ENCODE measurements at regions not wholly inside any gene's neighbourhood (a gene's known extent, or its start where the extent isn't known, plus 50 kb on each side); places are given as distances from the start of the nearest gene placed in this dataset.

- no peak overlapping the region for H3K4me2 ChIP-seq (ENCODE audit: control insufficient read depth, extremely low read depth, insufficient read depth, low read depth, low read length)
- H3K9me3 ChIP-seq (ENCODE audit: control insufficient read depth, low read depth, low read length), result no peaks in the 10 kb centered on the region
- no peak for FAIRE-seq
- no peaks in the 10 kb centered on the region for H3K79me2 ChIP-seq (ENCODE audit: control insufficient read depth, insufficient read depth, low read length)
- DNase-seq (ENCODE audit: low read depth, low spot score), result no peak
- H4K20me1 ChIP-seq (ENCODE audit: control insufficient read depth, extremely low read depth, insufficient read depth, low read length), result no peaks in the 10 kb centered on the region
- H3K9ac ChIP-seq (ENCODE audit: control insufficient read depth, extremely low read depth, insufficient read depth, low read length), result no peak overlapping the region
- H3K4me1 ChIP-seq (ENCODE audit: control insufficient read depth, extremely low read depth, insufficient read depth, low read length), result no peaks in the 10 kb centered on the region
- H3K36me3 ChIP-seq (ENCODE audit: control insufficient read depth in 2 of 2, extremely low read depth in 1 of 2, insufficient read depth in 2 of 2, low read length in 2 of 2), result no peaks in the 10 kb centered on the region
- no peak overlapping the region for H2AFZ ChIP-seq (ENCODE audit: control insufficient read depth, low read length)
- H3K4me3 ChIP-seq (ENCODE audit: control insufficient read depth in 2 of 3, extremely low read depth in 1 of 3, insufficient read depth in 2 of 3, low read depth in 1 of 3, low read length in 3 of 3), result no peak overlapping the region
- H3K9me1 ChIP-seq (ENCODE audit: control insufficient read depth, extremely low read depth, insufficient read depth, low read length), result no peaks in the 10 kb centered on the region
- dilution Hi-C loops (cut with MboI; ENCODE audit: extremely low pct_ligation_motif_present, low sequenced_read_pairs), result no loop called here
- no peak overlapping the region for H3K27ac ChIP-seq (ENCODE audit: control insufficient read depth, insufficient read depth, low read length)
- H3K27me3 ChIP-seq (ENCODE audit: control insufficient read depth, extremely low read depth, insufficient read depth, low read length), result no peaks in the 10 kb centered on the region
- TF ChIP-seq EZH2 (IDR thresholded peaks at IDR 0.05; ENCODE audit: low read length) (no peak), CTCF (optimal IDR thresholded peaks at IDR 0.05 in 1 of 3, IDR thresholded peaks at IDR 0.05 in 1 of 3, conservative IDR thresholded peaks at IDR 0.05 in 1 of 3; ENCODE audit: extremely low read depth in 1 of 3, insufficient read depth in 2 of 3, low read length in 3 of 3) (no peak)
Observed at GRCh38 chr3:145628211-145628610, 532.8 kb downstream of the PLOD2 start.

GRCh38 chr3:145637105-145637504 lies 523.9 kb downstream of the PLOD2 start:
- H3K79me2 ChIP-seq (ENCODE audit: control insufficient read depth, insufficient read depth, low read length), result no peaks in the 10 kb centered on the region

More at GRCh38 chr3:145637105-145637504, 523.9 kb downstream of the PLOD2 start:
- Histone ChIP-seq H2AFZ (ENCODE audit: control insufficient read depth, low read length) (no peak overlapping the region), H3K9ac (ENCODE audit: control insufficient read depth, extremely low read depth, insufficient read depth, low read length) (no peak overlapping the region), H3K36me3 (ENCODE audit: control insufficient read depth in 2 of 2, extremely low read depth in 1 of 2, insufficient read depth in 2 of 2, low read length in 2 of 2) (no peaks in the 10 kb centered on the region), H3K9me1 (ENCODE audit: control insufficient read depth, extremely low read depth, insufficient read depth, low read length) (no peaks in the 10 kb centered on the region), H3K4me3 (ENCODE audit: control insufficient read depth in 2 of 3, extremely low read depth in 1 of 3, insufficient read depth in 2 of 3, low read depth in 1 of 3, low read length in 3 of 3) (no peak overlapping the region), H4K20me1 (ENCODE audit: control insufficient read depth, extremely low read depth, insufficient read depth, low read length) (no peaks in the 10 kb centered on the region), H3K9me3 (ENCODE audit: control insufficient read depth, low read depth, low read length) (no peaks in the 10 kb centered on the region), H3K4me1 (ENCODE audit: control insufficient read depth, extremely low read depth, insufficient read depth, low read length) (no peaks in the 10 kb centered on the region), H3K27ac (ENCODE audit: control insufficient read depth, insufficient read depth, low read length) (no peak overlapping the region), H3K4me2 (ENCODE audit: control insufficient read depth, extremely low read depth, insufficient read depth, low read depth, low read length) (no peak overlapping the region), H3K27me3 (ENCODE audit: control insufficient read depth, extremely low read depth, insufficient read depth, low read length) (no peaks in the 10 kb centered on the region)
- dilution Hi-C loops (cut with MboI; ENCODE audit: extremely low pct_ligation_motif_present, low sequenced_read_pairs), result no loop called here
- DNase-seq (ENCODE audit: low read depth, low spot score) (no peak), FAIRE-seq (no peak)
- TF ChIP-seq CTCF (optimal IDR thresholded peaks at IDR 0.05 in 1 of 3, IDR thresholded peaks at IDR 0.05 in 1 of 3, conservative IDR thresholded peaks at IDR 0.05 in 1 of 3; ENCODE audit: extremely low read depth in 1 of 3, insufficient read depth in 2 of 3, low read length in 3 of 3) (no peak), EZH2 (IDR thresholded peaks at IDR 0.05; ENCODE audit: low read length) (no peak)
